IMR-90 (cell line): ENCODE measurements at regions not wholly inside any gene's neighbourhood (a gene's known extent, or its start where the extent isn't known, plus 50 kb on each side); places are given as distances from the start of the nearest gene placed in this dataset.

Experiments used
- CTCF ChIP-seq: conservative IDR thresholded peaks from 2 replicates; pipeline ENCODE4 v1.5.1; 2012; ENCODE audit warnings: mild to moderate bottlenecking, low read depth, low read length, improper control_type of control experiment
- FOS ChIP-seq: fragments of 150-350 bp; IDR thresholded peaks from 2 replicates; pipeline ENCODE4 v1.6.1; 2016; ENCODE audit warnings: low read depth, low read length
- RFX5 ChIP-seq: IDR thresholded peaks from 2 replicates; pipeline ENCODE4 v1.8.0; 2012; ENCODE audit warnings: low read depth, mild to moderate bottlenecking, low read length, moderate library complexity

DNA sequence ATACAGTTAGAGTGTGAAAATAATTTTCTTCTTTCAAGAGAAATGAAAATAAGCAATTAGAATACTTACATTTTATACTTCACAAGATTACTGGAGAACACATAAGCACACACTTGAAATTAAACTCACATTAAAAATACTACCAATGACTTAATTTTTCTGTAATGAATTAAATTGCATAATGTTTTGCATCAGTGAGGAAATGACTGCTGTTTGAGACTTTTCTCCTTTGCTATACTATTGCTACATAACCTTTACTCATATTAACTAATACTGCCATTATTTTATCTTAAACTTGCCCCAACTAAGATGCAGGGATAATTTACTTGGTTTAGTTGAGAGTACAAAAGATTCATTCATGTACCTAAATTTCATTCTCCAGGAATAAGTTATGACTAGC, 590.9 kb downstream of the ARAP2 start:
- TF ChIP-seq CTCF (no peak), RFX5 (no peak), FOS (no peak)
